ENCODE measurements at regions not wholly inside any gene's neighbourhood (a gene's known extent, or its start where the extent isn't known, plus 50 kb on each side); places are given as distances from the start of the nearest gene placed in this dataset.
A peak's percentile ranks its signal among the peaks of the same experiment; 100 is the strongest.

DNA sequence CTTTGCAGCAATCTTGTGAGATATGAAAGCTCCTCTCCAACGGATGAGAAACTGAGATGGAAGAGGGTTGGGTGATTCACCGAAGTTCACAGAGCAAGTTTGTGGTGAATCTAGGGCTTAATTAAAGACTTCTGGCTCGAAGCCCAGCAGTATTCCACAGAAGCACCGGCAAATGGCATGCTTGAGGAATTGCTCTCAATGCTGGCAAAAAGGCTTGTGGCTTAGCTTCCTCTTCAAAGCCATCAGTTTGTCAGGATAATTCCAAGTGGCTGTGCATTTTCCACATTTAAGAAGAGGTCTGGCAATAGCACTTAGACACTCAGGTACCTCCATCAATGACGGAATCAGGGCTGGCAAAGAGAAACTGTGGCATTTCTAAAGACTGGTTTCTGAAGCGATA lies 98.7 kb upstream of the SLC66A3 start:
- TF ChIP-seq, protein P1, sequence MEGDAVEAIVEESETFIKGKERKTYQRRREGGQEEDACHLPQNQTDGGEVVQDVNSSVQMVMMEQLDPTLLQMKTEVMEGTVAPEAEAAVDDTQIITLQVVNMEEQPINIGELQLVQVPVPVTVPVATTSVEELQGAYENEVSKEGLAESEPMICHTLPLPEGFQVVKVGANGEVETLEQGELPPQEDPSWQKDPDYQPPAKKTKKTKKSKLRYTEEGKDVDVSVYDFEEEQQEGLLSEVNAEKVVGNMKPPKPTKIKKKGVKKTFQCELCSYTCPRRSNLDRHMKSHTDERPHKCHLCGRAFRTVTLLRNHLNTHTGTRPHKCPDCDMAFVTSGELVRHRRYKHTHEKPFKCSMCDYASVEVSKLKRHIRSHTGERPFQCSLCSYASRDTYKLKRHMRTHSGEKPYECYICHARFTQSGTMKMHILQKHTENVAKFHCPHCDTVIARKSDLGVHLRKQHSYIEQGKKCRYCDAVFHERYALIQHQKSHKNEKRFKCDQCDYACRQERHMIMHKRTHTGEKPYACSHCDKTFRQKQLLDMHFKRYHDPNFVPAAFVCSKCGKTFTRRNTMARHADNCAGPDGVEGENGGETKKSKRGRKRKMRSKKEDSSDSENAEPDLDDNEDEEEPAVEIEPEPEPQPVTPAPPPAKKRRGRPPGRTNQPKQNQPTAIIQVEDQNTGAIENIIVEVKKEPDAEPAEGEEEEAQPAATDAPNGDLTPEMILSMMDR (IDR thresholded peaks at IDR 0.05; ENCODE audit: insufficient read depth, low read depth, low read length, missing control alignments) = no peak
- H3K4me3 ChIP-seq (ENCODE audit: low read length) = no peak overlapping the region
- peak; percentile 74 for DNase-seq (ENCODE audit: low read depth)

DNA sequence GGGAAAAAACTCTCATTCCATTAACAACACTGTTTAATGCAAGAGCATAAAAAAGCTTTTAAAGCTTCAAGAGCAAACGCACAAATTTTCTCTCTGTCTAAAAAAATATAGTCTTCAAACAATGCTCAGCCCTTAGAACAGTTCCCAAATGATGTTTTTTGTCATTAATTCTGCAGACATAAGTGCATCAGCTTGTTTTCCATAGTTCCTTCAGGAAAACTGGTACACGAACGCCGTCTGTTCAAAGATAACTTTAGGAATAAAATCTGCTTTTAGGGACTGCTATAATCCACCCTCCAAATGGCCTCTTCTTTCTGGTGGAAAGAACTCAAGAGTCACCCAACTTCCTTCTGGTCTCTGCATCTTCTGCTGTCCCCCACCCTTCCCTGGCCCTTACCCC lies 98.2 kb upstream of the SLC66A3 start:
- no peak overlapping the region for H3K4me3 ChIP-seq (ENCODE audit: low read length)
- TF ChIP-seq, protein P1 (IDR thresholded peaks at IDR 0.05; ENCODE audit: insufficient read depth, low read depth, low read length, missing control alignments) = no peak
- no peak for DNase-seq (ENCODE audit: low read depth)

DNA sequence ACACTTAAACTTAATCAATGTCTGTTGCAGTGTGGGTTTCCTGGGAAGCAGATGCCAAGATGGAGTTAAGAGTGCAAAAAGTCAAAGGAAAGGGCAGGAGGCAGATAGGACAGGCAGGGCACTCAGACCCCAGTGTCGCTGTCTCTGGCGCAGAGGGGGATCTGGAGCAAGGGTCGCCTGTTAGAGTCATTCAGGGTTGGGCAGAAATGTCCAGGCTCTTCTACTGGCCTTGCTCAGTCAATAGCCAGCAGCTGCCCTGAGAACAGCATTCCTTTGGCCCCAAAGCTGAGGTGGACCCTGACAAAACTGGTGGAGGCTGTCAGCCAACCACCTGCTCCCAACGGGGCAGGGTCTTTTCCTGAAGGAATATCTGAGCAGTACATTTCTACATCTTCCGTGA lies 97.1 kb upstream of the SLC66A3 start:
- no peak for DNase-seq (ENCODE audit: low read depth)
- H3K4me3 ChIP-seq (ENCODE audit: low read length) = no peak overlapping the region
- TF ChIP-seq, protein P1 (IDR thresholded peaks at IDR 0.05; ENCODE audit: insufficient read depth, low read depth, low read length, missing control alignments) = no peak

DNA sequence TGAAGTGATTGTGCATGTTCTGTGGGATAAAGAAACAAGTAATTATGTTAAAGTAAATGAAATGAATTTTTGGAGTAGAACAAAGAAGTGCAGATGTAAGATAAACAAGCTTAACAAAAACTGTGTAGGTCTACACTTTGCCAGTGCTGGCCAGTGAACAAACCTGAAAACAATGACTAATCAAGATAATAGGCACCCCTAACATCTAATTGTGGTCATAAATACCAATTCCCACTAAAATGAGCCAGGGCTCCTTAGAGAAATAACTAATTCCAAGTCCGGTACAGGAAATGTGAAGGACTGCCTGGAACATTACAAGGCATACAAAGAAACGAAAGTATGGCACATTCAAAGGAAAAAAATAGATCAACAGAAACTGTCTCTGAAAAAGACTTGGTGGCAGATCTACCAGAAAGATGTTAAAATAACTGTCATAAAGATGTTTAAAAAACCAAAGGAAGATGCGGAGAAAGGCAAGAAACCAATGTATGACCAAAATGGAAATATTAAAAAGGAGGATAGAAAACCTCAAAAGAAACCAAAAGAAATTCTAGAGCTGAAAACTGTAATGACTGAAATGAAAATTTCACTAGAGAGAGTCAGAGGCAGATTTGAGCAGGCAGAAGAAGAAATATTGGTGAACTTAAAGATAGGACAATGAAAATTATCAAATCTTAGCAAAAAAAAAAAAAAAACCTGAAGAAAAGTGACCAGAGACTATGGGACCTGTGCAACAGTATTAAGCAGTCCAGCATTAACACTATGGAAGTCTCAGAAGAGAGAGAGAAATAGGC lies 94.7 kb upstream of the SLC66A3 start:
- H3K4me3 ChIP-seq (ENCODE audit: low read length) = no peak overlapping the region
- TF ChIP-seq, protein P1 (IDR thresholded peaks at IDR 0.05; ENCODE audit: insufficient read depth, low read depth, low read length, missing control alignments) = no peak
- DNase-seq (ENCODE audit: low read depth) = no peak

DNA sequence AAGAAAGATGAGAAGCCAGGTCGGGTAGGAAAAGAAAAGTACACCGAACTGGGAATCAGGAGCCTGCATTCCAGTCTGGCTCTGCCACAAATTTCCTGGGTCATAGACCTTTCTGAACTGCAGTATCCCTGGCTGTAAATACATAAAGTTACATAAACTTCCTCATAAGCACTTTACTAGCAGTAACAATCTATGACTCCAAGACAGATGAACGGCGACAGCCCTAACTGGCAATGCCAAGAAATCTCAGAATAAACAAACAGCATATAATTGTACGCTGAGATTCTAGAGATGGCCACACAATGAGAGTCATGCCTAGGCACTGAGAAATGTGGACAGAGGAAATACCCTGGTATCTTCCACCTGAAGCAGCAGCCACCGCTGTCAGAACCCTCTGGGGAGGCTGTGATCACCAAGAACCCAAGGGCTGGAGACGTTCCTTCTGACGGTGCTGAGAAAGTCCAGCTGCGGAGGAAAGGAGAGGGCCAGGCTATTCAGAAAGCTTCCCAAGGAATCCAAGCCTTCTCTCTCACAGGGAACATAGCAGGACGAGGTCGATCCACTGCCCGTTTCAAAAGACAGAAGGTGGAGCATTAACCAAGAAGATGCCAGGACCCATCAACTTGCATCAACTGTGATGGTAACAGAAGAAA lies 89.3 kb upstream of the SLC66A3 start:
- H3K4me3 ChIP-seq (ENCODE audit: low read length) = no peak overlapping the region
- no peak for DNase-seq (ENCODE audit: low read depth)
- TF ChIP-seq, protein P1 (IDR thresholded peaks at IDR 0.05; ENCODE audit: insufficient read depth, low read depth, low read length, missing control alignments) = no peak

DNA sequence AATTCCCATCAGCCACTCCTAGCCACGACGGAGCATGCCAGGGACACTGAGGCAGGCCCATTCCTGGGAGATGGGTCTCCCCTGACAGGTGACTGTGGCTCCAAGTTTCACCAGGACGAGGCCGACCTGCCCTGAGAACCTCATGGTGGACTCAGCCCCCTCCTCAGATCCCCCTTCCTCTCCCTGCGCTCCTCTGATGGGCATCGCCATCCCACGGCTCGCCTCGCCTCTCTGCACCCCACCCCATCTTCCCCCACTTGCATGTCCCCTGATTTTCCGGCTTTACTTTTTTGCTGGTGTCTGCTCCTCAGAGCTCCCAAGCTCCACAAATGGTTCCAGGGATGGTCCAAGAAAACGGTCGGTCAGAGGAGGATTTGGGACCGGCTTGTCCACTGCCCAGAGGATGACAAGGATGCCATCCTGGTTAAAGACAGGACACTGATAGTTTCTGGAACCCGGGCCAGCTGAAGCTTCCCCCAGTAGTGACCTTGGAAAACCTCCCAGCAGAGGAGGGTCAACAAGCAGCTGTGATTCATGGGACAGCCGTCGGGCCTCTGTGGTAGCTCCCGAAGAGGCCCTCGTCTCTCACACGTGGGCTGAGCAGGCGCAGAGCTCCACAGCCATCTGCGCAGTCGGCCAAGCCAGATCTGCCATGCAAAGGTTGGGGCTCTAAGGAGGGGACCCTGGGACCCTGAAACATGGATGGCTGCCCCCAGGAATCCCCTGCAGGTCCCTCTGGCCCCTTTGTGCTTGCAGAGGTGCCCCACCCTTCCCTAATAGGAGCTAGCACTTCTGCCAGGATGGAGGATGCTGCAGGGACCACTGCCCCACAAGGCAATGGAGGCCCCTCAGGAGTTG lies 87.8 kb upstream of the SLC66A3 start:
- no peak overlapping the region for H3K4me3 ChIP-seq (ENCODE audit: low read length)
- no peak for DNase-seq (ENCODE audit: low read depth)
- TF ChIP-seq, protein P1 (IDR thresholded peaks at IDR 0.05; ENCODE audit: insufficient read depth, low read depth, low read length, missing control alignments) = no peak

Measured in epithelial cell of esophagus (primary cell).